ENCODE measurements at regions not wholly inside any gene's neighbourhood (a gene's known extent, or its start where the extent isn't known, plus 50 kb on each side); places are given as distances from the start of the nearest gene placed in this dataset.
A peak's percentile ranks its signal among the peaks of the same experiment; 100 is the strongest.
"Not testable (repeated sequence)": the region's sequence is repeated elsewhere in the genome, so short reads cannot be mapped to it uniquely, and the experiment has no call there.

DNA sequence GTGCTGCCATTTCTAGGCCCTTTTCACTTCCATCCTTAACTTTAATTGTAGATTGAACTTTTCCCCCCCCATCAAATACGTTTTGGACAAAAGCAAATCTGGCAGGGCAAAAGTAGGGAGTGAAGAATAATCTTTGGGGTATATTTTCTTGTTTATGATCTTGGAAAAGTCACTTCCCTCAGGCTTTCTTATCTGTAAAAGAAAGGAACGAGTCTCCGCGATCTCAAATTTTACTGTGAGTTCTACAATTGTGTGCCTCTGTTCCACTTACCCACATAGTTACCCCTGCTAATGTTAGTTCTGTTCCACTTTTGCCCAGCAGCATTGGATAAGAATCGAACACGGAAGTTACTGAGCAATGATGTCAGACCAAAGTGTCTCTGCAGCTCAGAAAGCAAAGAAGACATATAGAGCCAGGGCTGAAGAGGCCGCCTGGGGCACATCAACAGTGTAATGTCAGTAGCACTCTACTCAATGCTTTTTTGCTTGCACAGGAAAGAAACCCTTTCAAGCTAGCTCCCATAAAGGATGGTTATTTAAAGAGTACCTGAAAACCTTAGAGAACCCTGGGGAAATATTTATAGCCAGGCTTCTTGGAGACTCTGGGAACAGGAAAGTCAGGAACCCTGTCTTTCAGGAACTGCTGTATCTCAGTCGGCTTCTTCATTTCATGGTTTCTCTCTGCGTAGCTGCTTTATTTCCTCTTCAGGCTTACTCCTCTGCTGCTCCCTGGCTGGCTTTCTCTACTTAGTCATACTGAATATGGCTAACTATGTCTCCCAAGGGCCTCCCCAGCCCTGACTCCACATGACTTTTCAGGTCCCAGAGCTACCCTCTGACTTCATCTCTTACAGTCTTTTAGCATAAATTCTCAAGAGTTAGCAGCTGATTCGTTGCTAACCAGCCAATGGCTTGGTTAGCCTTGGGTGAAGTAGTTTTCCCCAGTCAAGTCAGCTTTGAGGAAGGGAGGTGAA, 123.7 kb upstream of the FAM3C start:
- DNase-seq: no peak

DNA sequence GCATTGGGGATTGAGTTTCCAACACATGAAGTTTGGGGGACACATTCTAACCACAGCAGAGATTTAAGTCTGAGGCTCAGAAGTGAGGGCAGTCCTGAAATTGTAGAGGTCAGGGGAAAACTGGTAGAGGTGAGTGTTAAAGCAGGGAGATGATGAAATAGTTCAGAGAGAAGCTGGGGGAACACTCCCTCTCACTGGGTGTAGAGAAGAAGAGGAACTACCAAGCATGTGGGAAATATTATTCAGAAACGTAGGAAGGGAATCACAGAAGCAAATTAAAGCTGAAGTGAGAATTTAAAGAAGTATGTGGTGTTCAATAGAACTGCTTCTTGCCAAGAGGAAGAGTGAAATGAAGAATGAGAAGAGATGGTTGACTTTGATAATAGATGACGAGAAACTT, 121.5 kb upstream of the FAM3C start:
- no peak for DNase-seq

DNA sequence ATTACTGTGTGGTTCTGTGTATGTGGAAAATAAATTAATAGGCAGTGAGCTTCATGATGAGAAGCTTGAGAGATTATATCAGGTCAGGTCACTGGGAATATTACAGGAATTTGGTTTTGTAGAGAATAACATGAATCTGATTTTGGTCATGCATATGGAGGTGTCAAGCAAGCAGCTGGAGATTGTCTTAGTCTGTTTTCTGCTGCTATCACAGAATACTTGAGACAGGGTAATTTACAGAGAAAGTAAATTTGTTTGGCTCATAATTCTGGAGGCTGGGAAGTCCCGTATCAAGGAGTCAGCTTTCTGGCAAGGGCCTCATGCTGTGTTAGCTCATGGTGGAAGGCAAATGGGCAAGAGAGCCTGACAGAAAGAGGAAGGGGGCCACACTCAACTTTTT, 120.7 kb upstream of the FAM3C start:
- no peak for DNase-seq

DNA sequence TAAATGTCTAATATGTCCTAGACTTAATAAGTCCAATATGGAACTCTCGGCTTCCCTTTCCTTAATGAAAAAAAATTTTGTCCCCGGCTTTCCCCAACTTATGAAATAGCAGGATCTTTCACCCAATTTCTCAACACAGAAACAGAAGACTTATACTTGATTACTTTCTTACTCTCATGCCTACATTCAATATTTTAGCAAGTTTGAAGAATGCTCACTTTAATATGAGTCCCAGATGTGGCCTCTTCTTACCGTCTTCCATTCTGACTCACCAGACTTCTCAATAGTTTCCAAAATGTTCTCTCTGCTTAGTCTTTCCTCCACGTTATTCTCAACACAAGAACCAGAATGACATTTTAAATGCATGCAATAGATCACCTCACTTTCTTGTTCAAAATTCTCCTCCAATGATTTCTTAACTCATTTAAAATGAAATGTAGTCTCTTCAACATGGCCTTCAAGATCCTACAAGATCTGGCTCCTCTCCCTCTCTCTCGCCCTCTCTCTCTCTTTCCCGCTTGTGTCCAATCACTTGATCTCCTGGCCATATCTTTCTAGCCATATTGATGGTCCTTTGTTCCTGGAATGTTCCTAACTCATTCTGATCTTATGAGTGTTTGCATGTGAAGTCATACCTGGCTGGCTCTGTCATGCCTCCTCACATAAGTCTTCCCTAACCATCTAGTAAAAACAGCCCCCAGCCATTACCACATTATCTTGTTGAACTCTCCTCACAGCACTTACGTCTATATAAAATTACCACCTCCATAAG, 119.7 kb upstream of the FAM3C start:
- no peak for DNase-seq

DNA sequence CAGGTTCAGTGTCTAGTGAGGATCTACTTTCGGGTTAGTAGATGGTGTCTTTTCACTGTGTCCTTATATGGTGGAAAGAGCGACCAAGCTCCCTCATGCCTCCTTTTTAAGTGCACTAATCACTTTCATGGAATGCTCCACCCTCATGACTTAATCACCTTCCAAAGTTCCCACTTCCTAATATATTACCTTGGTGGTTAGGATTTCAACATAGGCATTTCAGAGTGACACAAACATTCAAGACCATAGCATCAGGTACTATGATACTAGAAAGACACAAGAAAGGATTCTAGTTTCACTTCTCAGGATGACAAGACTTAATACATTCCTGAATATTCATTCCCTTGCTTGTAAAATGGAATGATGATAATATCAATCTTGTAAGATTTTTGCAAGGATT, 119.1 kb upstream of the FAM3C start:
- no peak for DNase-seq

DNA sequence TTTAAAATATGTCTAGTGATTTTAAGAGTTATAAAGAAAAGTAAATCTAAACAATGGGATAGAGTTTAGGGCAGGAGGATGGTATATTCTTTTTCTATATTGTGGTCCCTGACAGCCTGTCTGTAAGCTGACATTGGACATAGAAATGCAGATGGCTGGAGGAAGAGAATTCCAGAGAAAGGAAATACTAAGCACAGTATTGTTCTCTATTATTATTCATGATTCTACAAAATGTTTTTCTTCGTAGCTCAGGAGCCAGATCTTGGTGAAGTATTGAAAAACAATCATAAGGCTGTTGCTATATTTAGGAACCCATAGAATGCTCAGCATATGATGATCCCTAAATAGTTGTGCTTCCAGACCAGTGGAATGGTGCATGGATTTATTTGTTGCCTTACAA, 117.0 kb upstream of the FAM3C start:
- no peak for DNase-seq

DNA sequence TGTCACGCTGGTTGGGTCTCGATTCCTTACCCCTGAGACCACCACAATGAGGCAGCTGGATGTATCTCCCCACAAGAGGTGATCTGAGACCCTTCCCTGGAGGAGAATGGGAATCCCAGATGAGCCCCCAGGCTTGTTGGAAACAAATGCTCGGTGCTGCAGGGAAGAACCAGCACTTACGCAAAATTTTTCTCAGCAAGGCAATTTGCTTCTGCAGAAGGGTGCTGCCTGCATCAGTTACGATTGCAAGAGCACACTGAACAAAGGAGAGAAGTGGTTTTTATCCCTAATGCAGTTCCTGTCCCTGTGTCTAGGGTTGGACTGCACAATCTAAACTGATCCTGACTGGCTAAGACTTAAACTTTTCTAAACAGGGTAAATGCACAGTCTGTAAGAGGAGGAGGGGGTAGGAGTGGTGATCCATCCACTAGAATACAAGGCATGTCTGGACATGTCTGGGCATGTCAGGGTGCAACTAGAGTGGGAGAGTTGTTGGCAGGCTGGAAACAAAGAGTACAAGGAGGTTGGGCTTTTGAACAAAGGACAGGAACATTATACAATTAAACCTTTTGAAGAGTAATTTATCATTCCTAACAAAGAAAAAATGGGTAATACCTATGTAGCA, 114.9 kb upstream of the FAM3C start:
- DNase-seq: no peak

DNA sequence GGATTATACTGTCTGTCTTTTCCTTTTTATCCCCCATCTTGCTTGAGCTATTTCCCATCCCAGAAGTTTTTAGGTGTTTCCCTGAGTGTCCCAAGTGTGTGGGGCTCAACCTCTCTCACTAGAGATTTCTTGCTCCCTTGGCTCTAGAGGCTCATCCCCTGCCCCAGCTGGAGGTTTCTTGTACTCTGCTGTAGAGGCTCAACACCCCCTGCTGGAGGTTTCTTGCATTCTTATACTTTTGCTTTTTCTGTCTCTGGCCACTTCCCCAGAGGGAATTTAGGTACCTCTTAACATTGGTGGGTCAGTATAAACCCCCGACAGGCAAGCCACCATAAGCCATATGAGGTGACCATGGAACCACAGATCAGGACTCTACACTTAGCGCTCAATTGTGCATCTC, 114.2 kb upstream of the FAM3C start:
- DNase-seq: no peak

DNA sequence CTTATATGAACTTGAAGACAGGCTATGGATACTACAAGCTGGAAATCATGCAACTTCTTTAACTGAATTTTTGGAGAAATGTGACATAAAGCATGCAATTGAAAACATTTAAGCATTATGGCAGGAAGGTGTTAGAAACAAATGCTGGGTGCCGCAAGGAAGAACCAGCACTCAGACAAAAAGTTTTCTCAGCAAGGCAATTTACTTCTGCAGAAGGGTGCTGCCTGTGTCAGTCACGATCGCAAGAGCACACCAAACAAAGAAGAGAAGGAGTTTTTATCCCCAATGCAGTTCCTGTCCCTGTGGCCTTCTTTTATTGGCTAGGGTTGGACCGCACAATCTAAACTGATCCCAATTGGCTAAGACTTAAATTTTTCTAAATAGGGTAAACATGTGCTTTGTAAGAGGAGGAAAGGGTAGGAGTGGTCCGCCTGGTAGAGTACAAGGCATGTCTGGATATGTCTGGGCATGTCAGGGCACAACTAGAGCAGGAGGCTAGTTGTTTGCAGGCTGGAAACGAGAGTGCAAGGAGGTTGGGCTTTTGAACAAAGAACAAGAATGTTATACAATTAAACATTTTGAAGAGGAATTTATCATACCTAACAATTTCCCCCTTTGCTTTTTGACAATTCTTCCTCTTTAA, 109.6 kb upstream of the FAM3C start:
- no peak for DNase-seq

DNA sequence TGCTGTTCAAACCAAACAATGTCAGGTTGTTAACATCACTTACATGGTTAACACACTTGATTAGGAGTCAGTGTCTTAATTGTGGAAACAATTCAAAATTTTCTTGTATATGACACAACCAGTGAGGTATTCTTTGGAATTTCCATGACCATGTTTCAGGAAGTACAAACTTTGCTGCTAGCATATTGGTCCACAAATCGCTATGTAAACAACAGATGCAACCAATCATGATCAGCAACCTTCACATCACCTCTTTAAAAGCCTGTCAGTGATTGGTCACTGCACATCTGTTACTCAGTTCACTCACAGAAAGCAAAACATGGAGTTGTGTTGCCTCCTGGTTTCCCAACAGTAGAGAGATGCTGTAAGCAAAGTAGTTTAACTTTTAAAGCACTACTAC, 108.9 kb upstream of the FAM3C start:
- no peak for DNase-seq

DNA sequence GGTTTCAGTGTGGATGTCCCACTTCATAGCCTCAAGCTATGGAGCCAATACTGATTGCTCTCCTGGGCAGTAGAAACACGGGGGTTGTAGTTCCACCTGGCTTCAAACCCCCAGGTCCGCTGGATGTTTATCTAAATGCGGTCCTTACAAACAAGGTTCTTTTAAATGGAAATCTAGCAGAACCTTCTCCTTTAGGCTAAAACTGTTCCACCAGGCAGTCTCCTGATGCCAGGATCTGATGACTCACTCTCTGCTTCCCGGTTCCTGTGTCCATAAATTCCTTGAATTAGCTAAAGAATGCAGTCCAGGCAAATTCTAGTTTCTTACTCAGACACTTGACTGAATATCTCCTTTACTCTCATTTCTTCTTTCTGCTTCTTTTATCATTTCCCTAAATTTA, 108.4 kb upstream of the FAM3C start:
- DNase-seq: peak; percentile 34

DNA sequence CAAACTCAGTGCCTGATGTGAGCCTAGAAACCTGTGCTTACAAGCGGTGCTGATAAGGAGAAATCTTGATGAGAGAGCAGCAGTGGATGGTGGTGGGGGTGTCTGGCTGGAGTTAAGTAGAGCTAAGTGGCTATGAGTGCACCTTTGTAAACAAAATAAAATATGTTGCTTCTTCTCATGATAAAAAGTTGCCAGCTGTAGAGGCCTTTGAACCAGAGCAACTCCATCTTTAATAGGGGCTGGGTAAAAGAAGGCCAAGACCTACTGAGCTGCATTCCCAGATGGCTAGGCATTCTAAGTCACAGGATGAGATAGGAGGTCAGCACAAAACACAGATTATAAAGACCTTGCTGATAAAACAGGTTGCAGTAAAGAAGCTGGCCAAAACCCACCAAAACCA, 107.6 kb upstream of the FAM3C start:
- no peak for DNase-seq

DNA sequence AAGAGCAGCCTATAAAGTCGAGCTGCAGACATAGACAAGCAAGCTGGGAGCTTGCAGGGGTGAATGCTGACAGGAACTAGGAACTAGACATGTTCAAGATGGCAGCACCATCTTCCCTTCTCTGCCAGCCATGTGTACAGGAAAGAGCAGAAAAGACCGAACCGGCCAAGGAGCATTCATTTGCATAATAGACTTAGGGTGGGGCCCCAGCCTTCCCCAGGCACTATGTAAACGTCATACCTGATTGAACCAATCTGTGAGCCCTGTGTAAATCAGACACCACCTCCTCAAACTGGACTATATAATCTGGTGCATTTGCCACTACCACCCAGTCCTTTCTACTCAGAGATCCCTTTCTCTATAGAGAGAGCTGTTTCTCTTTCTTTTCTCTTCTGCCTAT, 106.9 kb upstream of the FAM3C start:
- DNase-seq: no peak

DNA sequence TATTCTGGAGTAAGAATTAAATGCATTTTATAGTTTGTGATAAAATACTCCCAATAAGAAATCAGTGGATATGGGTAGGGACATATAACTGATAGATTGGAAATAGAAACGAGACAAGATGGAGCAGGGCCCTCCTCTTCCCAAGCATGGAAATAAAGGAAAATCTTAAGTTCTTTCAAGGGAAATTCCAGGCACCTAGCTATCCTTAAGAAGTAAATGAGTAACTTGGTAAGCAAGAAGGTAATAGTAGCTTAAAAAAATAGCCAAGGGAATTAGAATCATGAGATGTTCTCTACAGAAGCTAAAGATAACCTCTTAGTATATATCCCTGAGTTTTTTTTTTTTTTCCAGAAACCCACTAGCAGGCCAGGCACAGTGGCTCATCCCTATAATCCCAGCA, 105.5 kb upstream of the FAM3C start:
- DNase-seq: no peak

DNA sequence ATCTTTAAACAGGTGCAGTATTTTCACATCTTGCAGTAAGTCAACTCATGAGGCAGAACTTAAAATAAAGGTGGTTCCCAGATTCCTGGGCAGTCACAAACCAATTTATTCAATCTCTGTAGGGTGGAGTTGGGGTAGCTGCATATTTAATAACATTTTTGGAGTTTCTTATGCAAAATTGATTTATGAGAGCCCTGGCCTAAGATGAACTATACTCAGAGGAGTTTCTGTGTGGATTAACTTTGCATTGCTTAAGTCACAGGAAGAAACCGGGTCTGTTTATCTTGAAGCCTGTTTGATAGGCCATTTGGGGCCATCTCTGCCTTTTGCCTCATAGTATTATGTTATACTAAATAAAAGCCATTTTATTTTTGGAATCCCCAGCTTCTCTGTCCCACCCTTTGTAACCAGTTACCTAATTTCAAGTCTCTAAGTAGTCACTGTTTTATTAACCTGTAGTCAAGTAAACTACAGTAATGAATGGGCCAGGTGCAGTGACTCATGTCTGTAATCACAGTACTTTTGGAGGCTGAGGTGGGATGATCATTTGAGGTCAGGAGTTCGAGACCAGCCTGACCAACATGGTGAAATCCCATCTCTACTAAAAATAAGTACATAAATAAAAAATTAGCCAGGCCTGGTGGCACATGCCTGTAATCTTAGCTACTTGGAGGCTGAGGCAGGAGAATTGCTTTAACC, 104.4 kb upstream of the FAM3C start:
- DNase-seq: no peak

DNA sequence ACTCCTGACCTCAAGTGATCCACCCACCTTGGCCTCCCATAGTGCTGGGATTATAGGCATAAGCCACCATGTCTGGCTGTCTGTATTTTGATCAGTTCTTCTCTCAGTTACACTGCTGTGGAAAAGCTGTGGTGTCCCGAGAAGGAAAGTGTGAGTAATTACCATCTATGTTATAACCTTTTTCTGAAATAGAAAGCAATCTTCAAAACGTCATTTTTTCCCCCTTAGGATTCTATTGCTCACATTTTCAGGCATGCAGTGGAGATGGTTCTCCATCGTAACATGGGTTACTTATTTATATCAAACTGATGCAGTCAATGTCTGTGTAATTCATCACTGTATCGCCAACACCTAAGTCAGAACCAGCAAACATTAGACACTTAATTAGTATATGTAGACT, 103.5 kb upstream of the FAM3C start:
- DNase-seq: no peak

DNA sequence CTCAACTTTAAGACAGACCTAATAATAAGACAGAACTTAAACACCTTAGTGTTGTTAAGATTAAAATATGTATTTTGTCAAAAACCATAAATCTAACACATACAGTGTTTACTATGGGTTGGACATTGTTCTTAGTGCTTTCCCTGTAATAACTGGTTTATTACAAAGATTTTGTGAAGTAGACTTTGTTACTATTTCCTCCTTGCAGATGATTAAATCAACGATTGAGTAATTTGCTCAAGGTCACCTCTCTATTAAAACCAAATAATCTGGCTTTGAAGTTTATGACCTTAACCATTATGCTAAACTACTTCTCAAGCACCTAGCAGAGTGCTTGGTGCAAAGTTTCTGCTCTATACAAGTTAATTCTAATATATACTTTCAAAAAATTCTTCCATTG, 102.7 kb upstream of the FAM3C start:
- no peak for DNase-seq

DNA sequence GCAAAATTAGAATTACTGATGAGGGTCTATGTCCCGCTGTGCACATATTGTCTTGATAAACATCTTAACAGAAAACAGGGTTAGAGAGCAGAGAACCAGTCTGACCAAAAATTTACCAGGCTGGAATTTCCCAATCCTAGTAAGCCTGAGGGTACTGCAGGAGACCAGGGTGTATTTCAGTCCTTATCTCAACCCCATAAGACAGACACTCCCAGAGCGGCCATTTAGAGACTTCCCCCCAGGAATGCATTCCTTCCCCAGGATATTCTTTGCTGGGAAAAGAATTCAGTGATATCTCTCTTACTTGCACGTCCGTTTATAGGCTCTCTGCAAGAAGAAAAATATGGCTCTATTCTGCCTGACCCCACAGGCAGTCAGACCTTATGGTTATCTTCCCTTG, 101.4 kb upstream of the FAM3C start:
- DNase-seq: not testable (repeated sequence)

DNA sequence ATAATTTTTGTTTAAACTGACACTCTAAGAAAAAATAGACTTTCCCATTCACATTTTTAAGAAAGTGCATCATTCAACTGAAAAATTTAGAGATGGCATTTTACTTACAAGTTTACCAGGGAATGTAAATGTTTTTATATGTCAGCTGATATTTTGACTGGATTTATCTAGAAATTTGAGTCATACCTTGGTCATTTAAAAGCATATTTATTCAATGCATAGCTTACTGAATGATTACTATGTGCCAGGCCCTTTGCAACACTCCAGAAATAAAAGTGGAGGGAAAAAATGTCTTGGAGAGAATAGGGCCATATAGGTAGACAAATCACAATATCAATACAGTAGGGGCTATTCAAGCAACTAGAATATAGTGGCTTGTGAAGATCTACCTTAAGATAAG, 98.4 kb upstream of the FAM3C start:
- DNase-seq: no peak

DNA sequence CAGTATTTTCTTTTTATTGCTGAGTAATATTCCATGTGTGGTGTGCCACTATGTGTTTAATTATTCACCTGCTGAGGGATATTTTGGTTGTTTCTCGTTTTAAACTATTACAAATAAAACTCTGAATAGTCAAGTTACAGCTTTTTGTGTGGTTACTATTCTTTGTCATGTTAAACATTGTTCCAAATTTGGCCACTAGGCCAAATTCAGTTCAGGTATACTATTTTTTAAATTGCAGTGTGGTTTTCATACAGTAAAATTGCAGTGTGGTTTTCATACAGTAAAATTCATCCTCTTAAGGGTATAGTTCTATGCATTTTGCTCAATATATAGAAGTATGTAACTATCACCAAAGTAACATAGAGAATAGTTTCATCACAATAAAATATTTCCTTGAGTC, 97.4 kb upstream of the FAM3C start:
- DNase-seq: no peak

DNA sequence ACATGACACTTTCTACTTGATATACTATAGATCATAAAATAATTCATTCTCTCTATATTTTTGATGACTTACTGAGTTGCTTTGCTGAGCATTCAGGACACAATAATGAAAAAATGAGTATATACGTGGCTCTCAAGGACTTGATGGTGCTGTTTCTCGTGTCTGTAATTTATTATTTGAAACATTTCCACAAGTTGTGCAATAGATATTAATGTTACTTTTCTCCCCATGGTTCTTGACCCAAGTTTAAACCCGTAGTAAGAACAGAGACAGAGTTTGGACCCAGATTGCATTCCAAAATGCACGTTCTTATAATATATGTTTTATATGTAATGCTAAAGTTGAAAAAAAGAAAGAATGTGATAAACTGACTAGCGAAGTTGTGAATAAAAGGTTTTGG, 94.2 kb upstream of the FAM3C start:
- no peak for DNase-seq

DNA sequence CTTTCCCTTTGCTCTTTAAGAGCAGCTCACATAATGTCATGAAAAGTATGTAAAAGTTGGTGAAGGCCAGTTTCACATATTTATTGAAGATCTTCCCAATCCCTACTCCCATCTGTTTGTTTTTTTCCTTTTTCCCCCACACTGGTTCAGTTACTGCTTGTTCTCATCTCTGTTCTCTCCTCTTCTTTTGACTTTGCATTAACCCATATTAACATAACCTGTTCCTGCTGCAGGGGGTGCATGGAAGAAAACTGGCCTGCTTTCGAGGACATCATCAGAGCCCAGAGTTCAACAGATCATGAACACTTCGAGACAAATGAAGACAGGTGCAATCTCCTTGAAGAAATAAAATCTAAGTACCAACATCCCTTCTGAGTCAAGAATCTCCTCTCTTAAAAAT, 93.3 kb upstream of the FAM3C start:
- DNase-seq: no peak
